Muscle of leg (tissue), 3 donors: ENCODE measurements at regions not wholly inside any gene's neighbourhood (a gene's known extent, or its start where the extent isn't known, plus 50 kb on each side); places are given as distances from the start of the nearest gene placed in this dataset.

ENCODE experiments used
- DNase-seq: peaks from one replicate; pipeline ENCODE4 v3.0.0; 2013
- H3K27ac ChIP-seq: one replicate; pipeline ENCODE4 v1.5.1; 2013; ENCODE audit warnings: mild to moderate bottlenecking, low read length, control low read depth
- H3K27me3 ChIP-seq: one replicate; pipeline ENCODE4 v1.6.1; 2013; ENCODE audit warnings: low read length; ENCODE audit not compliant: control insufficient read depth, insufficient read depth
- H3K36me3 ChIP-seq: one replicate; pipeline ENCODE4 v1.6.1; 2013; ENCODE audit warnings: low read length; ENCODE audit not compliant: control insufficient read depth, insufficient read depth
- H3K4me1 ChIP-seq: one replicate; pipeline ENCODE4 v1.6.1; 2013; ENCODE audit warnings: low read length; ENCODE audit not compliant: control insufficient read depth, insufficient read depth
- H3K4me3 ChIP-seq: one replicate; pipeline ENCODE4 v1.5.1; 2013; ENCODE audit warnings: low read length, control low read depth
- H3K9me3 ChIP-seq: replicated peaks from 2 replicates; pipeline ENCODE4 v1.6.1; 2013; ENCODE audit warnings: low read depth, low read length; ENCODE audit not compliant: control insufficient read depth
- WGBS: methylation state at CpG from one replicate; pipeline ENCODE4 v1.1.5; 2013; ENCODE audit warnings: missing lambda C conversion rate; ENCODE audit not compliant: insufficient coverage; 5-methylcytosine and 5-hydroxymethylcytosine counted together

GRCh38 chr16:77590707-77591106 lies 131.6 kb upstream of the NUDT7 start:
- DNase-seq: no peak
- no peaks in the 10 kb centered on the region for H3K36me3 ChIP-seq
- WGBS: 71% methylated on average over 8 of the region's 9 CpGs
- no peak overlapping the region for H3K27ac ChIP-seq
- no peaks in the 10 kb centered on the region for H3K9me3 ChIP-seq
- H3K4me3 ChIP-seq: no peak overlapping the region
- H3K27me3 ChIP-seq: peaks cover 7% of the 10 kb centered on the region
- no peaks in the 10 kb centered on the region for H3K4me1 ChIP-seq

- no peaks in the 10 kb centered on the region for H3K4me1 ChIP-seq
These were observed 131.0 kb upstream of the NUDT7 start for GRCh38 chr16:77591347-77591746.

GRCh38 chr16:77592021-77592420 lies 130.3 kb upstream of the NUDT7 start:
- no peak for DNase-seq
- Histone ChIP-seq H3K4me1 (no peaks in the 10 kb centered on the region), H3K9me3 (no peaks in the 10 kb centered on the region), H3K27me3 (peaks cover 5% of the 10 kb centered on the region), H3K36me3 (no peaks in the 10 kb centered on the region), H3K27ac (no peak overlapping the region), H3K4me3 (no peak overlapping the region)
- WGBS: no CpG with 5 or more reads among the region's 2 CpGs

More at GRCh38 chr16:77591347-77591746, 131.0 kb upstream of the NUDT7 start:
- Histone ChIP-seq H3K36me3 (no peaks in the 10 kb centered on the region), H3K4me3 (no peak overlapping the region), H3K9me3 (no peaks in the 10 kb centered on the region), H3K27ac (no peak overlapping the region), H3K27me3 (peaks cover 7% of the 10 kb centered on the region)
- WGBS: no CpG with 5 or more reads among the region's 6 CpGs
- no peak for DNase-seq

- H3K4me3 ChIP-seq: no peak overlapping the region
- DNase-seq: no peak
- no peaks in the 10 kb centered on the region for H3K27me3 ChIP-seq
- no peaks in the 10 kb centered on the region for H3K9me3 ChIP-seq
- no peaks in the 10 kb centered on the region for H3K36me3 ChIP-seq
- WGBS: 63% methylated on average over 4 of the region's 5 CpGs
- no peak overlapping the region for H3K27ac ChIP-seq
- H3K4me1 ChIP-seq: no peaks in the 10 kb centered on the region
These were observed 128.3 kb upstream of the NUDT7 start for GRCh38 chr16:77594057-77594456.

GRCh38 chr16:77594799-77595596 lies 127.3 kb upstream of the NUDT7 start:
- H3K27me3 ChIP-seq: no peaks in the 10 kb centered on the region
- no peaks in the 10 kb centered on the region for H3K9me3 ChIP-seq
- H3K36me3 ChIP-seq: no peaks in the 10 kb centered on the region
- no peak overlapping the region for H3K4me3 ChIP-seq
- DNase-seq: no peak
- WGBS: 35% methylated on average over 6 of the region's 9 CpGs
- no peak overlapping the region for H3K27ac ChIP-seq
- no peaks in the 10 kb centered on the region for H3K4me1 ChIP-seq

- H3K27ac ChIP-seq: no peak overlapping the region
- H3K36me3 ChIP-seq: no peaks in the 10 kb centered on the region
- no peak overlapping the region for H3K4me3 ChIP-seq
- H3K4me1 ChIP-seq: no peaks in the 10 kb centered on the region
- DNase-seq: no peak
- H3K27me3 ChIP-seq: no peaks in the 10 kb centered on the region
- no peaks in the 10 kb centered on the region for H3K9me3 ChIP-seq
These were observed 126.1 kb upstream of the NUDT7 start for GRCh38 chr16:77596261-77596660.

GRCh38 chr16:77599793-77600415 lies 122.4 kb upstream of the NUDT7 start:
- no peaks in the 10 kb centered on the region for H3K4me1 ChIP-seq
- H3K36me3 ChIP-seq: no peaks in the 10 kb centered on the region
- peak; percentile 37 for DNase-seq
- no peaks in the 10 kb centered on the region for H3K27me3 ChIP-seq
- no peaks in the 10 kb centered on the region for H3K9me3 ChIP-seq
- H3K4me3 ChIP-seq: no peak overlapping the region
- no peak overlapping the region for H3K27ac ChIP-seq

- Histone ChIP-seq H3K4me1 (no peaks in the 10 kb centered on the region), H3K9me3 (no peaks in the 10 kb centered on the region), H3K27me3 (no peaks in the 10 kb centered on the region), H3K27ac (no peak overlapping the region), H3K4me3 (no peak overlapping the region), H3K36me3 (no peaks in the 10 kb centered on the region)
- no peak for DNase-seq
- WGBS: no CpG with 5 or more reads among the region's 2 CpGs
These were observed 121.8 kb upstream of the NUDT7 start for GRCh38 chr16:77600555-77600954.

GRCh38 chr16:77603656-77604055 lies 118.7 kb upstream of the NUDT7 start:
- H3K36me3 ChIP-seq: no peaks in the 10 kb centered on the region
- DNase-seq: no peak
- no peaks in the 10 kb centered on the region for H3K4me1 ChIP-seq
- H3K27me3 ChIP-seq: no peaks in the 10 kb centered on the region
- H3K27ac ChIP-seq: no peak overlapping the region
- no CpG with 5 or more reads among the region's 2 CpGs for WGBS
- no peaks in the 10 kb centered on the region for H3K9me3 ChIP-seq
- H3K4me3 ChIP-seq: no peak overlapping the region

- no peak for DNase-seq
- H3K4me3 ChIP-seq: no peak overlapping the region
- H3K36me3 ChIP-seq: no peaks in the 10 kb centered on the region
- H3K4me1 ChIP-seq: peaks cover 4% of the 10 kb centered on the region
- WGBS: no CpG with 5 or more reads among the region's 6 CpGs
- H3K27ac ChIP-seq: no peak overlapping the region
- H3K27me3 ChIP-seq: no peaks in the 10 kb centered on the region
- H3K9me3 ChIP-seq: no peaks in the 10 kb centered on the region
These were observed 111.8 kb upstream of the NUDT7 start for GRCh38 chr16:77610496-77610895.
